H1 (cell line): ENCODE measurements at regions not wholly inside any gene's neighbourhood (a gene's known extent, or its start where the extent isn't known, plus 50 kb on each side); places are given as distances from the start of the nearest gene placed in this dataset.

Experiments
- CTCF ChIA-PET: fragments of 300-600 bp; sonication (Branson Sonifier 250); formaldehyde crosslinking; loops from one replicate; lab custom pipeline; 2021; ENCODE audit not compliant: partially characterized antibody; lab: Charles Lee
- POLR2A ChIA-PET: fragments of 300-600 bp; sonication (Branson Sonifier 250); formaldehyde crosslinking; loops from one replicate; lab custom pipeline; 2021; ENCODE audit warnings: inconsistent platforms; ENCODE audit not compliant: partially characterized antibody; lab: Charles Lee
- DNase-seq, 2 experiments: peaks; one replicate each; pipeline versions ENCODE4 v3.0.0 to v3.0.0-alpha.2; 2010 to 2022; ENCODE audit warnings: low spot score in 2 of 2, low read depth in 1 of 2, mixed read lengths in 1 of 2
- FAIRE-seq: peaks from 2 replicates; lab custom pipeline; 2011; peaks lifted over from hg19 to GRCh38; lab: Jason Lieb, UNC
- H2AFZ ChIP-seq: 2 replicates; pipeline ENCODE4 v1.8.1; 2012; ENCODE audit warnings: low read length, inconsistent platforms
- H2AK5ac ChIP-seq: 2 replicates; pipeline ENCODE4 v1.6.1; 2013; ENCODE audit warnings: low read depth, low read length
- H2BK120ac ChIP-seq: replicated peaks from 2 replicates; pipeline ENCODE3; 2013; ENCODE audit warnings: low read depth, low read length, inconsistent platforms
- H2BK12ac ChIP-seq: 2 replicates; pipeline ENCODE4 v1.6.1; 2013; ENCODE audit warnings: low read depth, low read length
- H2BK15ac ChIP-seq: 2 replicates; pipeline ENCODE4 v1.6.1; 2013; ENCODE audit warnings: low read length
- H2BK20ac ChIP-seq: 2 replicates; pipeline ENCODE4 v1.6.1; 2013; ENCODE audit warnings: low read length
- H2BK5ac ChIP-seq: 2 replicates; pipeline ENCODE4 v1.6.1; 2013; ENCODE audit warnings: low read depth, low read length
- H3K14ac ChIP-seq: 2 replicates; pipeline ENCODE4 v1.6.1; 2013; ENCODE audit warnings: inconsistent platforms; ENCODE audit not compliant: insufficient read length
- H3K18ac ChIP-seq: 2 replicates; pipeline ENCODE4 v1.6.1; 2013; ENCODE audit warnings: low read length; ENCODE audit errors: extremely low read depth
- H3K23ac ChIP-seq: 2 replicates; pipeline ENCODE4 v1.6.1; 2013; ENCODE audit warnings: inconsistent platforms; ENCODE audit not compliant: insufficient read length
- H3K23me2 ChIP-seq: 2 replicates; pipeline ENCODE4 v1.6.1; 2013; ENCODE audit warnings: low read depth, low read length
- H3K27ac ChIP-seq: 2 replicates; pipeline ENCODE4 v1.6.1; 2011; ENCODE audit warnings: low read depth, low read length, inconsistent platforms
- H3K27me3 ChIP-seq, 4 experiments: replicated peaks in 1 of 4; 1 replicate in 1 of 4; 2 replicates in 3 of 4; pipeline versions ENCODE4 v1.6.1 to v1.8.1; 2011 to 2013; ENCODE audit warnings: low read length in 3 of 4, mild to moderate bottlenecking in 3 of 4, inconsistent platforms in 2 of 4, mixed read lengths in 2 of 4, moderate library complexity in 1 of 4; ENCODE audit not compliant: control insufficient read depth in 3 of 4, insufficient read depth in 3 of 4; ENCODE audit errors: extremely low read depth in 1 of 4
- H3K36me3 ChIP-seq, 4 experiments: 2 replicates each; pipeline versions ENCODE4 v1.6.1 to v1.8.1; 2011 to 2013; ENCODE audit warnings: mild to moderate bottlenecking in 4 of 4, low read length in 3 of 4, moderate library complexity in 2 of 4, control low read depth in 1 of 4, inconsistent platforms in 1 of 4; ENCODE audit not compliant: insufficient read depth in 4 of 4, control insufficient read depth in 2 of 4
- H3K4ac ChIP-seq: replicated peaks from 2 replicates; pipeline ENCODE3; 2013; ENCODE audit warnings: low read length, low read depth, mixed read lengths, inconsistent platforms; ENCODE audit not compliant: insufficient read length
- H3K4me1 ChIP-seq, 4 experiments: replicated peaks in 1 of 4; 1 replicate in 1 of 4; 2 replicates in 3 of 4; pipeline versions ENCODE4 v1.6.1 to v1.8.1; 2011 to 2013; ENCODE audit warnings: low read length in 3 of 4, inconsistent platforms in 2 of 4, mixed read lengths in 1 of 4; ENCODE audit not compliant: insufficient read depth in 4 of 4, control insufficient read depth in 3 of 4
- H3K4me2 ChIP-seq, 2 experiments: 2 replicates each; pipeline versions ENCODE4 v1.6.1 to v1.8.1; 2011 to 2013; ENCODE audit warnings: low read depth in 2 of 2, low read length in 2 of 2, control low read depth in 1 of 2, inconsistent platforms in 1 of 2, mild to moderate bottlenecking in 1 of 2; ENCODE audit not compliant: insufficient read depth in 1 of 2
- H3K4me3 ChIP-seq, 4 experiments: fragments of 200-600, 300-600 bp in 1 of 4; sonication (generic), shearing (Covaris generic), sonication (Bioruptor Twin) in 1 of 4; 2 replicates each; pipeline versions ENCODE4 v1.5.1 to v1.8.1; 2011 to 2016; ENCODE audit warnings: low read length in 4 of 4, low read depth in 3 of 4, control low read depth in 2 of 4, inconsistent platforms in 2 of 4, mild to moderate bottlenecking in 2 of 4, mixed read lengths in 1 of 4, moderate library complexity in 1 of 4; ENCODE audit not compliant: insufficient read depth in 2 of 4; ENCODE audit errors: extremely low read depth in 1 of 4
- H3K56ac ChIP-seq: replicated peaks from 2 replicates; pipeline ENCODE3; 2013; ENCODE audit warnings: low read depth, mild to moderate bottlenecking, mixed read lengths, low read length, inconsistent platforms; ENCODE audit not compliant: insufficient read length
- H3K79me1 ChIP-seq: 2 replicates; pipeline ENCODE4 v1.6.1; 2013; ENCODE audit warnings: low read depth, low read length, control low read depth
- H3K79me2 ChIP-seq, 2 experiments: 2 replicates each; pipeline versions ENCODE4 v1.6.1 to v1.8.1; 2012 to 2013; ENCODE audit warnings: low read length in 2 of 2, mild to moderate bottlenecking in 2 of 2, inconsistent platforms in 1 of 2; ENCODE audit not compliant: insufficient read depth in 2 of 2, control insufficient read depth in 1 of 2
- H3K9ac ChIP-seq, 4 experiments: replicated peaks in 1 of 4; 1 replicate in 1 of 4; 2 replicates in 3 of 4; pipeline versions ENCODE4 v1.6.1 to v1.8.1; 2011 to 2013; ENCODE audit warnings: low read depth in 3 of 4, low read length in 3 of 4, control low read depth in 2 of 4, mild to moderate bottlenecking in 2 of 4, moderate library complexity in 2 of 4, inconsistent platforms in 1 of 4; ENCODE audit errors: extremely low read depth in 1 of 4
- H3K9me3 ChIP-seq, 2 experiments: 2 replicates each; pipeline versions ENCODE4 v1.6.1 to v1.8.1; 2012 to 2013; ENCODE audit warnings: mild to moderate bottlenecking in 2 of 2, moderate library complexity in 2 of 2, control low read depth in 1 of 2, inconsistent platforms in 1 of 2, low read depth in 1 of 2, low read length in 1 of 2, mixed read lengths in 1 of 2; ENCODE audit not compliant: insufficient read depth in 2 of 2
- H4K20me1 ChIP-seq, 2 experiments: replicated peaks in 1 of 2; 2 replicates each; pipeline versions ENCODE3 to v1.8.1; 2011 to 2013; ENCODE audit warnings: inconsistent platforms in 2 of 2, low read length in 2 of 2, mild to moderate bottlenecking in 1 of 2; ENCODE audit not compliant: insufficient read depth in 2 of 2, control insufficient read depth in 1 of 2
- H4K5ac ChIP-seq: 2 replicates; pipeline ENCODE4 v1.6.1; 2013; ENCODE audit warnings: low read length, low read depth, mixed read lengths, inconsistent platforms; ENCODE audit not compliant: insufficient read length
- H4K8ac ChIP-seq: 2 replicates; pipeline ENCODE4 v1.8.0; 2013; ENCODE audit warnings: mild to moderate bottlenecking, moderate library complexity, low read length, inconsistent platforms; ENCODE audit not compliant: insufficient read depth; ENCODE audit errors: extremely low read depth
- H4K91ac ChIP-seq: replicated peaks from 2 replicates; pipeline ENCODE3; 2013; ENCODE audit warnings: low read length, mixed read lengths, inconsistent platforms; ENCODE audit not compliant: insufficient read length
- CHD2 ChIP-seq: IDR thresholded peaks from 2 replicates; pipeline ENCODE4 v1.6.1; 2012; ENCODE audit warnings: low read length, improper control_type of control experiment
- GTF2F1 ChIP-seq: IDR thresholded peaks from 2 replicates; pipeline ENCODE4 v1.6.1; 2012; ENCODE audit warnings: low read depth, low read length, improper control_type of control experiment, borderline replicate concordance
- NRF1 ChIP-seq: IDR thresholded peaks from 2 replicates; pipeline ENCODE4 v1.6.1; 2011; ENCODE audit warnings: mild to moderate bottlenecking, low read depth, low read length, improper control_type of control experiment
- SP1 ChIP-seq: IDR thresholded peaks from 2 replicates; pipeline ENCODE4 v1.6.1; 2011; ENCODE audit warnings: low read depth, low read length
- USF2 ChIP-seq: IDR thresholded peaks from 2 replicates; pipeline ENCODE4 v1.6.1; 2011; ENCODE audit warnings: low read length, improper control_type of control experiment
- WGBS, 2 experiments: shearing (Covaris generic) in 1 of 2; methylation state at CpG; one replicate each; pipeline versions ENCODE4 v1.1.6 to v1.1.7; 2013 to 2015; ENCODE audit warnings: low lambda C conversion rate in 2 of 2, mixed read lengths in 2 of 2, inconsistent platforms in 1 of 2, low coverage in 1 of 2, missing lambda C conversion rate in 1 of 2; ENCODE audit not compliant: insufficient replicate concordance in 2 of 2, insufficient coverage in 1 of 2, insufficient read length in 1 of 2; ENCODE audit errors: extremely low coverage in 1 of 2, missing lambda C conversion rate in 1 of 2; 5-methylcytosine and 5-hydroxymethylcytosine counted together

- Histone ChIP-seq H3K14ac (no peak overlapping the region), H2BK20ac (no peak overlapping the region), H3K56ac (no peak overlapping the region), H4K5ac (no peak overlapping the region), H3K4ac (no peak overlapping the region), H2BK120ac (no peak overlapping the region), H3K4me3 (no peak overlapping the region), H3K79me1 (no peaks in the 10 kb centered on the region), H3K23ac (no peak overlapping the region), H2AFZ (no peak overlapping the region), H4K8ac (no peak overlapping the region), H3K9me3 (no peaks in the 10 kb centered on the region), H2BK12ac (no peak overlapping the region), H3K79me2 (no peaks in the 10 kb centered on the region), H3K18ac (no peak overlapping the region), H2AK5ac (no peak overlapping the region), H3K36me3 (no peaks in the 10 kb centered on the region), H4K91ac (no peak overlapping the region), H3K27ac (no peak overlapping the region), H2BK5ac (no peak overlapping the region), H2BK15ac (no peak overlapping the region), H3K23me2 (no peaks in the 10 kb centered on the region), H3K27me3 (no peaks in the 10 kb centered on the region), H3K4me2 (no peak overlapping the region), H3K4me1 (no peaks in the 10 kb centered on the region), H4K20me1 (no peaks in the 10 kb centered on the region), H3K9ac (no peak overlapping the region)
- DNase-seq (no peak), FAIRE-seq (no peak)
- POLR2A ChIA-PET: no interaction called here
- 97% methylated on average over 2 of the region's 2 CpGs; no CpG with 5 or more reads in 1 of the 2 experiments for WGBS, 2 experiments
- CTCF ChIA-PET: interaction anchor here (1.0 to 5.5 kb wide), 8 partner anchors 10 to 125 kb away, joined by 4 to 63 read pairs (median 6); no protein-coding TSS in a partner anchor
- TF ChIP-seq SP1 (no peak), CHD2 (no peak), GTF2F1 (no peak), USF2 (no peak), NRF1 (no peak)
These were observed 234.3 kb upstream of the CYRIA start for GRCh38 chr2:16899958-16900357.
